ENCODE measurements at regions not wholly inside any gene's neighbourhood (a gene's known extent, or its start where the extent isn't known, plus 50 kb on each side); places are given as distances from the start of the nearest gene placed in this dataset.

- TF ChIP-seq FOXP2 (optimal IDR thresholded peaks at IDR 0.05; ENCODE audit: borderline replicate concordance, extremely low read depth, extremely low read length, insufficient read depth) (no peak), SIN3A (IDR thresholded peaks at IDR 0.05; ENCODE audit: borderline replicate concordance, insufficient read depth, low read length) (no peak)
Observed at GRCh38 chr6:28791002-28791383, 132.8 kb downstream of the TRIM27 start.

- TF ChIP-seq REST (IDR thresholded peaks at IDR 0.05; ENCODE audit: insufficient read depth in 1 of 2, low read depth in 2 of 2, low read length in 2 of 2) (peak in 1 of 2 experiments; percentile 63; a peak in 1 of 4 replicates), POLR2AphosphoS5 (IDR thresholded peaks at IDR 0.05; ENCODE audit: low read depth, low read length) (no peak)
Observed at GRCh38 chr6:28794175-28795002, 129.4 kb downstream of the TRIM27 start.

- TF ChIP-seq FOXP2 (optimal IDR thresholded peaks at IDR 0.05; ENCODE audit: borderline replicate concordance, extremely low read depth, extremely low read length, insufficient read depth), result no peak
- TF ChIP-seq REST (IDR thresholded peaks at IDR 0.05; ENCODE audit: insufficient read depth in 1 of 2, low read depth in 2 of 2, low read length in 2 of 2), result peak; percentile 66 to 89; a peak in 3 of 4 replicates
- peak; percentile 47; the same call in 1 of the 2 replicates for TF ChIP-seq SIN3A (IDR thresholded peaks at IDR 0.05; ENCODE audit: borderline replicate concordance, insufficient read depth, low read length)
Observed at GRCh38 chr6:28802417-28803336, 121.1 kb downstream of the TRIM27 start.

- TF ChIP-seq SIN3A (IDR thresholded peaks at IDR 0.05; ENCODE audit: borderline replicate concordance, insufficient read depth, low read length), result no peak
Observed at GRCh38 chr6:28803337-28803709, 120.5 kb downstream of the TRIM27 start.

GRCh38 chr6:28807682-28808280 lies 116.0 kb downstream of the TRIM27 start:
- TF ChIP-seq REST (IDR thresholded peaks at IDR 0.05; ENCODE audit: insufficient read depth in 1 of 2, low read depth in 2 of 2, low read length in 2 of 2), result no peak
- TF ChIP-seq TAF1 (IDR thresholded peaks at IDR 0.05; ENCODE audit: borderline replicate concordance, insufficient read depth, low read length), result peak; percentile 44; the same call in 1 of the 2 replicates

GRCh38 chr6:28808383-28808782 lies 115.4 kb downstream of the TRIM27 start:
- TF ChIP-seq FOXP2 (optimal IDR thresholded peaks at IDR 0.05; ENCODE audit: borderline replicate concordance, extremely low read depth, extremely low read length, insufficient read depth), result no peak
- TF ChIP-seq POLR2AphosphoS5 (IDR thresholded peaks at IDR 0.05; ENCODE audit: low read depth, low read length), result no peak
- no peak for TF ChIP-seq TAF1 (IDR thresholded peaks at IDR 0.05; ENCODE audit: borderline replicate concordance, insufficient read depth, low read length)
- no peak for TF ChIP-seq REST (IDR thresholded peaks at IDR 0.05; ENCODE audit: insufficient read depth in 1 of 2, low read depth in 2 of 2, low read length in 2 of 2)
- no peak for TF ChIP-seq SIN3A (IDR thresholded peaks at IDR 0.05; ENCODE audit: borderline replicate concordance, insufficient read depth, low read length)
